ENCODE measurements at regions not wholly inside any gene's neighbourhood (a gene's known extent, or its start where the extent isn't known, plus 50 kb on each side); places are given as distances from the start of the nearest gene placed in this dataset.

- Histone ChIP-seq H3K9me3 (no peaks in the 10 kb centered on the region), H3K4me3 (no peak overlapping the region), H3K27me3 (replicated peaks; ENCODE audit: insufficient read depth) (no peaks in the 10 kb centered on the region), H3K4me1 (ENCODE audit: control insufficient read depth in 1 of 2, low read depth in 2 of 2) (no peaks in the 10 kb centered on the region), H3K27ac (no peak overlapping the region), H3K36me3 (no peaks in the 10 kb centered on the region)
- no peak for TF ChIP-seq CTCF (IDR thresholded peaks at IDR 0.05)
- no peak for DNase-seq (ENCODE audit: low spot score)
- ATAC-seq (ENCODE audit: insufficient number of reproducible peaks, low FRiP score, low read depth): no peak
These were observed 372.2 kb downstream of the TMEM121 start for GRCh38 chr14:105898482-105899010.

GRCh38 chr14:105899071-105899641 lies 372.8 kb downstream of the TMEM121 start:
- no peaks in the 10 kb centered on the region for H3K36me3 ChIP-seq
- H3K9me3 ChIP-seq: no peaks in the 10 kb centered on the region
- DNase-seq (ENCODE audit: low spot score): no peak
- ATAC-seq (ENCODE audit: insufficient number of reproducible peaks, low FRiP score, low read depth): no peak
- H3K4me3 ChIP-seq: no peak overlapping the region
- H3K4me1 ChIP-seq (ENCODE audit: control insufficient read depth in 1 of 2, low read depth in 2 of 2): no peaks in the 10 kb centered on the region
- no peak for TF ChIP-seq CTCF (IDR thresholded peaks at IDR 0.05)
- no peaks in the 10 kb centered on the region for H3K27me3 ChIP-seq (replicated peaks; ENCODE audit: insufficient read depth)
- no peak overlapping the region for H3K27ac ChIP-seq

DNA sequence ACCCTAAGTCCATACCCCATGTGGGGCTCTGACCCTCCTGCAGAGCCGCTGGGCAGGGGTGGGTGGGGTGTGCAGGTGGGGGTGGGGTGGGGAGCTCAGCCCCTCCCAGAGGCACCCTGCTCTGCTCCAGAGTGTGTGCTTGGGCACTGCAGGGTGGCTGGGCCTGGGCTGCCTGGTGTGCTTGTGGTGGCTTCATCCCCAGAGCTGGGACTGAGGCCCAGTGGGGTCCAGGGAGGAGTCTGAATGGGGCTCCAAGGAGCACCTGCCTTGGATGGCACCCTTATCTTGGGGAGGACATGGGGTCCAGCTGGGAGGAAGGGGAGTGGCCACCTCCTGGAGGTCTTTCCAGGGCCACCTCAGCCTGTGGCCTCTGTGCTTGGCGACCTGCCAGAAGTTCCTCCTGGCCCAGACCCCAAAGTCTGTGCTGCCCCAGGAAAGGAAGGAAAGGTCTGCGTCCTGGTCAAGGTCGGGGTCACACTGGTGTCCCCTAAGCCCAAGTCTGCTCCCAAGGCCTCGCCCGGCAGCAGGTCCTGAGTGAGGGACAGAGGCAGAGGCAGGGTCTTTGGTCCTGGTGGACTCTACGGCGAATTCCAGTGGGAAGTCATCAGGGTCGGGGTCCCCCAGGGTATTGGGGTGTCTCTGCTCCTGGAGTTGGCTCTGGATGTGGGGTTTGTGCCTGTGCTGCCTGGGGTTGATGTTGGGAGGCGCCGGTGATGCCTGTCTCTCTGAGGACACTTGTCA lies 373.4 kb downstream of the TMEM121 start:
- Histone ChIP-seq H3K9me3 (no peaks in the 10 kb centered on the region), H3K36me3 (no peaks in the 10 kb centered on the region), H3K27ac (no peak overlapping the region), H3K27me3 (replicated peaks; ENCODE audit: insufficient read depth) (no peaks in the 10 kb centered on the region), H3K4me1 (ENCODE audit: control insufficient read depth in 1 of 2, low read depth in 2 of 2) (no peaks in the 10 kb centered on the region), H3K4me3 (no peak overlapping the region)
- ATAC-seq (ENCODE audit: insufficient number of reproducible peaks, low FRiP score, low read depth) (no peak), DNase-seq (ENCODE audit: low spot score) (no peak)
- no peak for TF ChIP-seq CTCF (IDR thresholded peaks at IDR 0.05)

DNA sequence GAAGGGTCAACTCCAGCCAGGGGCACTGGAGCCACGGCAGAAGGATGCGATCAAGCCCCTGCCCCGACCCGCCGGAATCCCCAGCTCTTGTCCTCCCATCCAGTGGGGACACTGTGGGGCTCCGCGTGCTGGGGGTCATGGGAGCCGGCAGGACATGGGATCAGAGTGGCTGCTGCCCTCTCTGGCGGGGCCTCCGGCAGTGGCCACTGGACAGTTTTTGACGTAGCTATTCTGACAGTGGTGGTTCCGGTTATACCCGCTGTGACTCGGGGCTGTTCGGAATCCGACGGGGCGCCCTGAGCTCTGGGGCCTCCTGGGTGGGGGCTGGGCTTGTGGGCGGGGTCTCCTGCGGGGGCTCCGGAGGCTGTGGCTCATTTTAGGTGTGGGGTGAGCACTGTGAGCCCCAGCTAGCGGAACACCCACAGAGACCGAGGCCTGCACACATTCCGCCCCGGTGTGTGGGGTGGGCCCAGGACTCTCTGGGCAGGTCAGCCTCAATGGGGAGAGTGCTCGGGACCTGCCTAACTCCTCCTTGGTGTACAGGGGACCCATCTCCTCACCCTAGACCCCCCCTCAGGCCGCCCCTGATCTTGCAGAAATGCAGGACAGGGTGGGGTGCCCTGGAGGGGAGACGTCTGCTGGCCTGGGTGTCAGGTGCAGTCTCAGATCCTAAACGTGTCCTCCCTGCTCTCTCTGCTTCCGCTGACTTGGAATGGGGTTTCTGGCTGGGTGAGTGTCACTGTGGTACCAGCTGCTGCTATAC lies 374.2 kb downstream of the TMEM121 start:
- ATAC-seq (ENCODE audit: insufficient number of reproducible peaks, low FRiP score, low read depth) (no peak), DNase-seq (ENCODE audit: low spot score) (no peak)
- TF ChIP-seq CTCF (IDR thresholded peaks at IDR 0.05): no peak
- no peaks in the 10 kb centered on the region for H3K36me3 ChIP-seq
- no peak overlapping the region for H3K4me3 ChIP-seq
- H3K27ac ChIP-seq: no peak overlapping the region
- no peaks in the 10 kb centered on the region for H3K27me3 ChIP-seq (replicated peaks; ENCODE audit: insufficient read depth)
- H3K4me1 ChIP-seq (ENCODE audit: control insufficient read depth in 1 of 2, low read depth in 2 of 2): no peaks in the 10 kb centered on the region
- no peaks in the 10 kb centered on the region for H3K9me3 ChIP-seq

DNA sequence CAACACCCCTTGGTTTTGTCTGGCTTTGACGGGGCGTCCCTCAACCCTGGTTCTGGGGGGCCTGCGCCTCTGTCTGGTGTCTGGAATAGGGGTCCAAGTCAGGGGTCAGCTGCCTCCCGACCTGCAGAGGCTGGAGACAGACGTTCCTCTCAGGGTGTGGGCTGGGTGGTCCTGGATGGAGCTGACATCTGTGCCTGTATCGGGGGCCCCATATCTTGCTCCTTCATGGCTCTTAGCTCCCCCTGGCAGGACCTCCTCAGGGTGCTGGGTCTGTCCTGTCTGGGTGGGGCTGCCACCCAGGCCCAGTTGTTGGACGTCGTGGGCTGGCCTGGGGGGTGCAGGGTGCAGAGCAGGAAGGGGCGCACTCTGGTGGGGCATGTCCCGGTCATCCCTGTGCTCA lies 374.8 kb downstream of the TMEM121 start:
- Histone ChIP-seq H3K27ac (no peak overlapping the region), H3K36me3 (no peaks in the 10 kb centered on the region), H3K9me3 (no peaks in the 10 kb centered on the region), H3K4me3 (no peak overlapping the region), H3K27me3 (replicated peaks; ENCODE audit: insufficient read depth) (no peaks in the 10 kb centered on the region), H3K4me1 (ENCODE audit: control insufficient read depth in 1 of 2, low read depth in 2 of 2) (no peaks in the 10 kb centered on the region)
- ATAC-seq (ENCODE audit: insufficient number of reproducible peaks, low FRiP score, low read depth) (no peak), DNase-seq (ENCODE audit: low spot score) (no peak)
- no peak for TF ChIP-seq CTCF (IDR thresholded peaks at IDR 0.05)
